HG03354 (cell line): ENCODE measurements at regions not wholly inside any gene's neighbourhood (a gene's known extent, or its start where the extent isn't known, plus 50 kb on each side); places are given as distances from the start of the nearest gene placed in this dataset.

Experiments
- ATAC-seq: cut with Tn5 transposase; IDR thresholded peaks from one replicate; pipeline ENCODE4 v1.9.1; 2021; ENCODE audit warnings: mild to moderate bottlenecking; ENCODE audit not compliant: unreplicated experiment, poor library complexity, severe bottlenecking

- no peak for ATAC-seq
Measured at GRCh38 chr21:41070284-41070683, 97.7 kb upstream of the BACE2 start.

GRCh38 chr21:41071258-41072171, 96.4 kb upstream of the BACE2 start:
- ATAC-seq, result no peak

GRCh38 chr21:41073558-41073957, 94.4 kb upstream of the BACE2 start:
- no peak for ATAC-seq

- ATAC-seq, result no peak
Measured at GRCh38 chr21:41074396-41075184, 93.4 kb upstream of the BACE2 start.

- ATAC-seq, result no peak
Measured at GRCh38 chr21:41075656-41076055, 92.3 kb upstream of the BACE2 start.

- no peak for ATAC-seq
Measured at GRCh38 chr21:41076064-41076463, 91.9 kb upstream of the BACE2 start.

GRCh38 chr21:41079159-41079558, 88.8 kb upstream of the BACE2 start:
- ATAC-seq, result no peak

GRCh38 chr21:41080485-41081121, 87.4 kb upstream of the BACE2 start:
- no peak for ATAC-seq

GRCh38 chr21:41086569-41086968, 81.4 kb upstream of the BACE2 start:
- ATAC-seq, result no peak

GRCh38 chr21:41090981-41091380, 77.0 kb upstream of the BACE2 start:
- ATAC-seq, result no peak

- no peak for ATAC-seq
Measured at GRCh38 chr21:41091616-41092015, 76.3 kb upstream of the BACE2 start.

GRCh38 chr21:41092312-41092711, 75.6 kb upstream of the BACE2 start:
- ATAC-seq, result no peak

- no peak for ATAC-seq
Measured at GRCh38 chr21:41095983-41096382, 72.0 kb upstream of the BACE2 start.

- ATAC-seq, result no peak
Measured at GRCh38 chr21:41098076-41098475, 69.9 kb upstream of the BACE2 start.

- no peak for ATAC-seq
Measured at GRCh38 chr21:41098481-41099042, 69.4 kb upstream of the BACE2 start.

GRCh38 chr21:41100826-41101550, 67.0 kb upstream of the BACE2 start:
- no peak for ATAC-seq

GRCh38 chr21:41102281-41102680, 65.7 kb upstream of the BACE2 start:
- no peak for ATAC-seq

GRCh38 chr21:41107602-41108001, 60.4 kb upstream of the BACE2 start:
- no peak for ATAC-seq
